ENCODE measurements at regions not wholly inside any gene's neighbourhood (a gene's known extent, or its start where the extent isn't known, plus 50 kb on each side); places are given as distances from the start of the nearest gene placed in this dataset.
A peak's percentile ranks its signal among the peaks of the same experiment; 100 is the strongest.

DNA sequence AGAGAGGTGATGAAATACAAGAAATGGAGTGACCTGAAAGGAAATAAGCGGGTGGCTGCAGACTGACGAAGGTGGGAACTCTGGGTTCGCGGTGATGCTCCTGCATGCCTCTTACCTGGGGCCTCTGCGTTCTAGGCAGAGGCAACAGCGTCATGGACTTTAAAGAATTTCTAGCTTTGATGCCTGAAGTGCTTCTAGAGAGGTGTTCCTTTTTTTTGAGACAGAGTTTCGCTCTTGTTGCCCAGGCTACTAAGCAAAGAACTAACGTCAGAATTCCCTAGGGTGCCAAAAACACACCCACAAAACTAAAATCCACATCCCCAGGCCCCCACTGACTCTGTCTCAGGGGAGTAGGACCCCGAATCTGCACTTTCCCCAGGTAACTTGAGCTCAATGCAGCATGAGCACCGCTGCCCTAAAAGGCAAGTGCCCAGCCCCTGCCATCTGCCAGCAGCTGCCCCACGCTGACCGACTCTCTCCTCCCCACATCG lies 110.5 kb upstream of the ID2 start:
- FAIRE-seq, result no peak
- DNase-seq (ENCODE audit: insufficient read length, low spot score), result no peak

DNA sequence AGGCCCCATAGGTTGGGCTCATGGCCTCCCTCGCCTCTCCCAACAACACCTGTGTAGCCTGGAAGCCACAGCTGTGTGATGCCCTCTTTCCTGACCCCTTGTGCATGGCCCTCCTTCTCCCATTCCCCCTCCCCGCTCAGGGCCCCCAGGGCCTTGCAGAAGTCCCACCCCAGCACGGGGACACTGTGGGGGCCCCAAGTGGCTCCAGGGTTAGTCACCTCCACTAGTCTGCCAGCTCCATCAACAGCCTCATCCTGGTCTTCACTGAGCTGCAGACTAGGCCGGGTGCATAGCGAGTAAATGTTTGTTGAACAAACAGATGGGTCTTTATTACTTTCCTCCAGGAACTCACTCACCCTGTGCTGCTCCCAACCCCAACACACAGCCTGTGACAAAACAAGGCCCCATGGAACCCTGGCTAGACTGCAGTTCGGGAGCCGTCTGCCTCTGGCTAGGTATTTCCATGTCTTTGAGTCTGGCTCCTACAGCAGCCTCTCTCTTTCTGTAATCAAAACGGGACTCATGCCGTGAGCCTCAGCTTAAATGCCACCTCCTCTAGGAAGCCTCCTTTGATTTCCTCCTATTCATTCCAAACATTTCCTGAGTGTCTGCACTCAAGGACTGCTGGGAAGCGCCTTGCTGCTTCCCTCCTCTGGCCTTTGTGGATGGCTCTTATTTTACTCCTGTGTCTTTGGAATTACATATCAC lies 109.9 kb upstream of the ID2 start:
- FAIRE-seq, result no peak

GRCh38 chr2:8572712-8573233 lies 109.1 kb upstream of the ID2 start:
- DNase-seq (ENCODE audit: insufficient read length, low spot score) (no peak), FAIRE-seq (no peak)

More for the DNA sequence above, 109.9 kb upstream of the ID2 start:
- DNase-seq (ENCODE audit: insufficient read length, low spot score), result no peak

DNA sequence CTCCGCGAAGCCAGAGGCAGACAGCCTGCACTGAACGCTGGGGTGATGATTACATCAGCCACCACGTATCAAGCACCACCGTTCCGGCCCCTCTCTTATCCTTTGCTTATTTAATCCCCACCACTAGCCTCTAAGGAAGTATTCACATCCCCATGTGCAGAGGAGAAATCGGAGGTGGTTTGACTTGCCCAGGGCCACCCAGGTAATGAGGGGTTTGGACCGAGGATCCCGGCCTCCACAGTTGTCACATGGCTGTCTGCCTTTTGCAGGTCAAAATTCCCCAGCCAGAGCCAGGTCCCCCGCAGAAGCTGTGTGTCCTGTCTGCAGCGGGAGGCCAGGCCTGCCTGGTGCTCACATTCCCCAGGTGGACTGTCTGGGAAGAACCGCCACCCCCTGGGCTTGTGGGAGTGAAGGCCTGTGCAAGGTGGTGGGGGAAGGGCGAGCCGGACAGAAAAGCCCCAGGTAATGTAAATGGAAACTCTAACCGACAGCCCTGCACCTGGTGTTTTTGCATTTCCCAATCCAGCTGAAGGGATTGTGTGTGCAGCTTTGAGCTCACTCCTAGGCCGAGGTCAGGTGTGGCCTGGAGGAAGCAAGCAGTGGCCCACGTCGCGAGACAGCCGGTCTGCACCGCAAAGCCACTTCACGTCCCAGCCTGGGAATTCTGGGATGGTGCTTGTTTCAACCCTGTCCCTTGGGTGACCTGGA lies 108.5 kb upstream of the ID2 start:
- FAIRE-seq, result no peak

DNA sequence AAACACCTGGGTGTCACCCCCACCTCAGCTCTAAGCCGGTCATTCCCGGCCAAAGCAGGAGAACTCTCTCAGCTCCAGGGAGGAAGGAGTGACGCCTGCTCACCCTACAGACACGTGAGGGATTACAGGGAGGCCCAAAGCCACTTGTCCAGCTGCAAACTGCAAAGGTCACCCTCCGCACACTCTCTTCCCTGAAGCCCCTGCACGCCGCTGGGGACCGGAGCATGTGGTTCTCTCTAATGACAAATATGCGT lies 108.0 kb upstream of the ID2 start:
- DNase-seq (ENCODE audit: insufficient read length, low spot score) (no peak), FAIRE-seq (no peak)

More for the DNA sequence above, 108.5 kb upstream of the ID2 start:
- no peak for DNase-seq (ENCODE audit: insufficient read length, low spot score)

GRCh38 chr2:8574196-8575037 lies 107.4 kb upstream of the ID2 start:
- FAIRE-seq, result peak; percentile 52
- no peak for DNase-seq (ENCODE audit: insufficient read length, low spot score)

DNA sequence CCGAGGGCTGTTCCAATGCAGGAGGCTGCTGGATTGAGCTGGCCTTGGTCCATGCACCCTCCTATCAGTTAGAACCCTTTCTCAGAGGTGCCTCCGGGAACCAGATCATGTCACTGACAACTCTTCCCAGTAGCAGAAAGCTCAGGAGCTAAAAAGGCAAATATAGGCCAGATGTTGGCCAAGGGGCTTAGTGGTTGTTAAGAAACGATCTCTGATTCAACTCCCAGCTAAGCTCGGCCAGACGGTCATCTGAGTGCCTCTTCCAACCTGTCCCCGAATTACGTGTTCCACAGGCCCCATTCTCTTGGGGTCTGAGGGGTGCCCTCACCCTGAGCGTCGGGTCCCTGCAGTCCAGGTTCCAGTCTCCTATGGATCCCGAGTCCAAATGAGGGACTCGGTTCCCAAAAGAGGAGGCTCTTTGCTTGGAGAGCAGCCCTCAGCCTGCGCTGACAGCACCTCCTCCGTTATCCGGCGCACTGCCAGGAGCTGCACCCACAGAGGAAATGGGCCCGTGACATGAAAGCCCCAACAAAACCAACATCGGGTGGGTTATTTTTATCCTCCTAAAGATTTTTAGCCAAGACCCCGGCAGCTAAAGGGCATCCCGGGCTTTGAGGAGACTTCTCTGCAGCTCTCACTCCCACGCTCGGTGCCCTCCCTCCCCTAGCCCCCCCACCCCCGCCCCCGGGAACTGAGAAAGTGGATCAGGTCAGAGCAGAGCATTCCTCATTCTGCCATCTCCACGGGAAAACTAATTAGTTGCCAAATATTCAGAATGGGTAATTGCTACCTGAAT lies 106.6 kb upstream of the ID2 start:
- DNase-seq (ENCODE audit: insufficient read length, low spot score) (no peak), FAIRE-seq (peak; percentile 39)

- FAIRE-seq, result peak; percentile 54
- DNase-seq (ENCODE audit: insufficient read length, low spot score), result no peak
These were observed 105.9 kb upstream of the ID2 start for GRCh38 chr2:8575834-8576423.

DNA sequence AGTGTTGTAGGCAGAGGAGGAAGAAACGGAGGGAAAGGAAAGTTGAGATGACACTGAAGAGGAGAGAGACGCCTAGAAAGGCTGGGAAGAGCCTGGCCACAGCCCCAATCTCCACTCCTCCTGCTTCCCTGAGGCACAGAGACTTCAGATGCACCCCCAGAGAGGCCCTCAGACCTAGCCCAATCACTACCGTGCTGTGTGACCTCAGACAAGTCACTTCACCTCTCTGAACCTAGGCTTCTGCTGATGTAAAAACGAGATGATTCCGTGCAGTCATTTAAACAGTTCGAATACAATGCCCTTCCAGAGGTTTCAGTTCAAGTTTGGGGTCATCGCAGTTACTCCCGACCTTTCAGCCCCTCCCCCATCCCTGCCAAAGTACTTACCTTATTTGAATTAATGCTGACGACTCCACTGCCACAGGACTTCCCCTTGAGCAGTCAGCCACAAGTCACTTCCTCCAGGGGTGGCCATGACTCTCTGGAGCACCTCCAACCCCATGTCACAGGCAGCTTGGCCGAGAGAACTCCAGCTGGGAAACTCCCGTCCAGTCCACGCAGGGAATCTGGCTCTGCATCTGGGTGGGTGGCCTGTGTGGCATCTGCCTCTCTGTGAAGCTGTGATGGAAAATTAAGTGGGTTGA lies 105.2 kb upstream of the ID2 start:
- DNase-seq (ENCODE audit: insufficient read length, low spot score), result no peak

GRCh38 chr2:8577573-8577972 lies 104.3 kb upstream of the ID2 start:
- no peak for FAIRE-seq
- no peak for DNase-seq (ENCODE audit: insufficient read length, low spot score)

More for the DNA sequence above, 105.2 kb upstream of the ID2 start:
- FAIRE-seq, result peak; percentile 14

DNA sequence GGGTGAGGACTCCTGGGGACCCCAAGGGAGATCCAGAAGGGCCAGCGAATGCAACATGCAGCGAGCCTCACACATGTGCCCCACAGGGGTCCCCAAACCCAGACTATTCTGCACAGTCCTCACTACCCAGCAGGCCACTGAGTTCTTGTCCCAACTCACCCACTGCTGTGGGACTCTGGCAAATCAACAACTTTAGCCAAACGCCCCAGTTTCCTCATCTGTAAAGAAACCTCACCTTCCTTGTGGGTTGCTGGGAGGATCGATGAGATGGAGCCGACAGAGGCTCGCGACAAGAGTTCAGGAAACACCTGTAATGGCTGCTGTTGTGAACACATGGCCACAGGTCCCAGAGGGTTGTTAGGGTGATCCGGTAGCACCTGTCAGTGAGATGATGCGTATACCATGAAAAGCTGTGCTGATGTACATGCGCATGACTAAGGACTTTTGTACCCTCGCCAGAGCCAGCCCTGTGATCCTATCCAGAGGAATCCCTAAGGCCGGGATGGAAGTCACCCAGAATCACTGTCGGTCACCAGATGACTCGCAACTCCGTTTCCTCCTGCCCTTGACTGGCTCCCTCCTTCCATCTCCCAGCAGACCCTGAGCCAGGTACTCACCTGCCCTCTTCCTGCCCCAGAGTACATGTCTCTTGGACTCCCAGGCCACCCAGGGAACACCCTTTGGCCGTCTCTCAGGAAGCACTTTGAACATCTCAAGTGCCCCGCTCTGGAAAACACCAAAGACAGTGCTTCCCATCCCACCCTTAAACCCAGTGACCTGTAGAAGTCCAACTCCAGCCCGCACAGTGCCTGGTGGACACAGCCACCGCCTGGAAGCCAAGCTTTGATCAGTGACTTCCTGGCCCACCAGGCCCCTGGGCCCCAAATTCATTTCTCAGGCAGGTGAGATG lies 103.3 kb upstream of the ID2 start:
- no peak for FAIRE-seq
- no peak for DNase-seq (ENCODE audit: insufficient read length, low spot score)

GRCh38 chr2:8579485-8580085 lies 102.3 kb upstream of the ID2 start:
- DNase-seq (ENCODE audit: insufficient read length, low spot score) (no peak), FAIRE-seq (no peak)

GRCh38 chr2:8580316-8581233 lies 101.3 kb upstream of the ID2 start:
- FAIRE-seq, result no peak

DNA sequence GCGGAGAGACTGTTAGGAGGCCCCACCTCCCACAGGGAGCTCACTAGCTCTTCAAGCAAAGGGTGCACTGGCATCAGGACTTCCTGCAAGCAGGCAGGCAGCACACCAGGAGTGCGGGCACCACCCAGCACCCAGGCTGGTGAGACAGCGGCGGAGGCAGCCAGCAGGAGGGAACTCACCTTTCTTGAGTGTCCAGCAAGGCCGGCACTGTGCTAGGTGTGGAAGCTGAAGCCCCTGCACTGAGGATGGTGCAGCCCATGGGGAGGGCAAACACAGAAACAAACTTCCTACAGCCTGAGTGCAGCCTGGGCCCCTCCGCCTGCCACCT lies 100.7 kb upstream of the ID2 start:
- FAIRE-seq, result no peak
- DNase-seq (ENCODE audit: insufficient read length, low spot score), result no peak

More at GRCh38 chr2:8580316-8581233, 101.3 kb upstream of the ID2 start:
- DNase-seq (ENCODE audit: insufficient read length, low spot score), result no peak

GRCh38 chr2:8581601-8582041 lies 100.2 kb upstream of the ID2 start:
- no peak for FAIRE-seq
- no peak for DNase-seq (ENCODE audit: insufficient read length, low spot score)

DNA sequence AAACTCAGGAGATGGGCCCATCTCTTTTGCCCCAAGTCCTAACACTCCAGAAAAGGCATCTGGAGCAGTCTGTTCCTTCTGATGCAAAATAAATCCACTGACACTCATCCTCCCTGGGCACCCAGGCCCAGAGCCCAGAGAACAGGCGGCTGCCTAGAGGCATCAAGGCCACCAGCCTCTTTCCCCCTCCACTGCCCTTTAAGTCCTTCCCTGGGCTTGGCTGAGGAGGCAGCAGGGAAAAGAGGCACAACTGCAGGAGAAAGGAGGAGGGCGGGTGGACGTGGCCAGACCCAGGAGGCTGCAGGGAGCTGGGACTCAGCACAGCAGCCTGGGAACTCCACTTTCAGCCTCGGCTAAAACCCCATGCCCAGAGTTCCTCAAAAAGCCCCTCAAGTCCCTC lies 99.7 kb upstream of the ID2 start:
- no peak for FAIRE-seq

More for the DNA sequence above, 99.7 kb upstream of the ID2 start:
- DNase-seq (ENCODE audit: insufficient read length, low spot score), result no peak

Measured in GM19239 (cell line).